Fibroblast of the conjunctiva (primary cell): ENCODE measurements at regions not wholly inside any gene's neighbourhood (a gene's known extent, or its start where the extent isn't known, plus 50 kb on each side); places are given as distances from the start of the nearest gene placed in this dataset.
"Not testable (repeated sequence)": the region's sequence is repeated elsewhere in the genome, so short reads cannot be mapped to it uniquely, and the experiment has no call there.

ENCODE experiments used
- DNase-seq: peaks from one replicate; pipeline ENCODE4 v3.0.0-alpha.2; 2010; ENCODE audit warnings: low read depth

GRCh38 chr10:81444242-81444929 lies 430.6 kb upstream of the NRG3 start:
- no peak for DNase-seq

- DNase-seq = no peak
Measured at GRCh38 chr10:81450651-81451050, 424.3 kb upstream of the NRG3 start.

GRCh38 chr10:81472927-81473470 lies 402.0 kb upstream of the NRG3 start:
- DNase-seq = no peak

- no peak for DNase-seq
Measured at GRCh38 chr10:81473755-81474154, 401.2 kb upstream of the NRG3 start.

GRCh38 chr10:81479316-81479715 lies 395.7 kb upstream of the NRG3 start:
- no peak for DNase-seq

GRCh38 chr10:81496626-81497025 lies 378.4 kb upstream of the NRG3 start:
- no peak for DNase-seq

- no peak for DNase-seq
Measured at GRCh38 chr10:81498011-81498551, 376.9 kb upstream of the NRG3 start.

- no peak for DNase-seq
Measured at GRCh38 chr10:81502677-81503359, 372.2 kb upstream of the NRG3 start.

- not testable (repeated sequence) for DNase-seq
Measured at GRCh38 chr10:81505777-81506176, 369.2 kb upstream of the NRG3 start.

GRCh38 chr10:81514811-81515210 lies 360.2 kb upstream of the NRG3 start:
- DNase-seq = no peak

- no peak for DNase-seq
Measured at GRCh38 chr10:81520688-81521087, 354.3 kb upstream of the NRG3 start.

GRCh38 chr10:81524467-81524866 lies 350.5 kb upstream of the NRG3 start:
- no peak for DNase-seq

GRCh38 chr10:81532403-81532802 lies 342.6 kb upstream of the NRG3 start:
- no peak for DNase-seq

- no peak for DNase-seq
Measured at GRCh38 chr10:81534991-81535390, 340.0 kb upstream of the NRG3 start.

- no peak for DNase-seq
Measured at GRCh38 chr10:81541517-81541916, 333.5 kb upstream of the NRG3 start.

GRCh38 chr10:81546243-81546642 lies 328.8 kb upstream of the NRG3 start:
- DNase-seq = no peak

GRCh38 chr10:81548160-81548559 lies 326.8 kb upstream of the NRG3 start:
- no peak for DNase-seq

- no peak for DNase-seq
Measured at GRCh38 chr10:81564143-81564542, 310.9 kb upstream of the NRG3 start.

- no peak for DNase-seq
Measured at GRCh38 chr10:81569488-81569887, 305.5 kb upstream of the NRG3 start.

- DNase-seq = no peak
Measured at GRCh38 chr10:81570349-81570748, 304.6 kb upstream of the NRG3 start.

GRCh38 chr10:81570878-81571794 lies 303.9 kb upstream of the NRG3 start:
- DNase-seq = no peak

- no peak for DNase-seq
Measured at GRCh38 chr10:81575036-81575435, 300.0 kb upstream of the NRG3 start.
